ENCODE measurements at regions not wholly inside any gene's neighbourhood (a gene's known extent, or its start where the extent isn't known, plus 50 kb on each side); places are given as distances from the start of the nearest gene placed in this dataset.
"Not testable (repeated sequence)": the region's sequence is repeated elsewhere in the genome, so short reads cannot be mapped to it uniquely, and the experiment has no call there.

- no peak for DNase-seq (ENCODE audit: low read depth)
These were observed 273.3 kb upstream of the BOD1L1 start for GRCh38 chr4:13900780-13901179.

GRCh38 chr4:13902146-13902545 lies 274.6 kb upstream of the BOD1L1 start:
- no peak for DNase-seq (ENCODE audit: low read depth)

DNA sequence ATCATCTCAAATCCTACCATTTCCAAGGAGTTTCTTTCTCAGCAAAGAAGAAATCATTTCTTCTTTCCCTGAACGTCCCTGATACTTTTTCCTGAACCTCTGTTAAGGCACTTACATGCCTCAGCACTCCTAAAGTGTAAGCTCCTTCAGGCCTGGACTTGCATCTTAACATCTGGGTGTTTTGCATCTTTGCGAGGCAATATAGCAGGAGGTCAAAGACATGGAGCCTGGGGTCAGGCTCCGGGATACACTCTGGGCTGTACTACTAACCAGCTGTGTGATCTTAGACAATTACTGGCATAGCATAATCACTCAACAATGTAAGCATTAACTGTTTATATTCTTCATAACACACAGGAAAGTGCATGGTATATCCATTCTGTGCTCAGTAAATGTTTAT lies 275.5 kb upstream of the BOD1L1 start:
- DNase-seq (ENCODE audit: low read depth): no peak

DNA sequence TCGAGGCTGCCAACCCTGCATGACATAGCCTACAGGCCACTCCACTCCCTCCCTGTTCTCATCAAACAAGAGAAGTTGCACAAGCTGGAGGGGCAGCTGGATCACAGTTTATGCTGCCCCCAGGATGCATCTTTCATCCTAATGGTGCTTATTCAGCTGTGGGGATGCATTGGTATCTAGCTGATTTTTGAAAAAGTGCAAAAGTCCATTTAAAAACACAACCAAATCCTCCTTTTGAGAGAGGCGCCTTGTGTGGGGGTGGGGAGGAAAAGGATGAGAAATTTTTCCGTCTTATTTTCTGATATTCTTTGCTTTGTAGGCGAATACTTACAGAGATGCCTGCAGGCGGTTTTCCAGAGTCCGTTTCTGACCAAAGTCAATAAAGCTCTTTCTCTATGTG lies 276.4 kb upstream of the BOD1L1 start:
- no peak for DNase-seq (ENCODE audit: low read depth)

- no peak for DNase-seq (ENCODE audit: low read depth)
These were observed 278.0 kb upstream of the BOD1L1 start for GRCh38 chr4:13905543-13905942.

- DNase-seq (ENCODE audit: low read depth): no peak
These were observed 279.2 kb upstream of the BOD1L1 start for GRCh38 chr4:13906727-13907126.

GRCh38 chr4:13907255-13907751 lies 279.8 kb upstream of the BOD1L1 start:
- DNase-seq (ENCODE audit: low read depth): no peak

DNA sequence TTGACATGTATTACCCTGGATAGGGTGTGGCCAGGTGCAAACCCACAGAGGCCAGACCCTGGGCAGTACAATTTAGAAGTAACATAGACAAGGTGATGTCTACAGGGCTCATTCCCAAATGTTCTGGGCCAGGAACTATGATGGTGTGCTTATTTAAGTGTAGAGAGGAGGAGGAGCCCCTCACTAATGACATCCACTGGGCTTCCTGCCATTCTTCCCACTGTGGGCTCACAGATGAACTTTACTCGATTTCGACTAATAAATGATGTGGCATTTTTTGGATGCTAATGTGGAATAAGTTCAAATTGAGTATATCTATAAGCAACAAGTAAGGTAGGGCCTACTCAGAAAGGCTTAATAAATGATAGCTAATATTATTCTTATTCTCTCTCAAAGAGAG lies 280.9 kb upstream of the BOD1L1 start:
- no peak for DNase-seq (ENCODE audit: low read depth)

GRCh38 chr4:13910556-13910955 lies 283.0 kb upstream of the BOD1L1 start:
- DNase-seq (ENCODE audit: low read depth): no peak

DNA sequence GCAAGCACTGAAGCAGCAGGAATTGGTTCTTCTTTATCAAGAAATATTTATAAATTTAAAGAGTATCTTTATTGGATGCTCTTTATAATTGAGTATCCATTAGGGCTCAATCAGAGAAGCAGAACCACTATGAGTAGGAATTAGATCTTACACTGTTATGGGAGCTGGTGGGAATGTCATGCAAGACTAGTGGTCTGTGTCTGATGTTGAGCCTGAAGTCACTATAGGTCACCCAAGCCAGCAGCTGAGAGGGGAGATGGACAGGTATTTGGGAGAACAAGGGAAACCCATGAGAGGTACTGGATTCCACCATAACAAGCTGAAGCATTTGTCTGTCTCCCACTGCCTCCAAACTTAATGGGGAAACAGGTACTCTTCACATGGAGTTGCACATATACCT lies 283.7 kb upstream of the BOD1L1 start:
- no peak for DNase-seq (ENCODE audit: low read depth)

DNA sequence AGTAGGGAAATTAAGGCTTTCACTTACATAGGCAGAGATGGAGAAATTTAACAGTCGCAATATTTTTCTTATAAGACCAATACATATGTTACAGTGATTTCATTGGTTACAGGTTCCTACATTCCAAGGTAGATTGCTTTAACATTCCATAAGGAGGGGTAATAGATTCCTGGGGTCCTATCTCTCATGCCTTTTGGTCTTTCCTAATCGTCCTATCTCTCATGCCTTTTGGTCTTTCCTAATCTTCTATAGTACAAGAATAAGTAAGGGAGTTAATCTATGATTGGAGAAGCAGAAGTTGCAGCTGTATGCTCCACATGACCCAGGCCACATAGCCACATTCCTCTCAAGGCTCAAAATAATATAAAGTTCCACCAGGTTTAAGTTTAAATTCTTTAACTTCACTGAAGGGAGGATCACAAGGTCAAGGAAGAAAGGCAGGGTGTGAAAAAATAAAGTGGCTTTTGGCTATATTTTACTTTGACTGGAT lies 285.0 kb upstream of the BOD1L1 start:
- DNase-seq (ENCODE audit: low read depth): no peak

DNA sequence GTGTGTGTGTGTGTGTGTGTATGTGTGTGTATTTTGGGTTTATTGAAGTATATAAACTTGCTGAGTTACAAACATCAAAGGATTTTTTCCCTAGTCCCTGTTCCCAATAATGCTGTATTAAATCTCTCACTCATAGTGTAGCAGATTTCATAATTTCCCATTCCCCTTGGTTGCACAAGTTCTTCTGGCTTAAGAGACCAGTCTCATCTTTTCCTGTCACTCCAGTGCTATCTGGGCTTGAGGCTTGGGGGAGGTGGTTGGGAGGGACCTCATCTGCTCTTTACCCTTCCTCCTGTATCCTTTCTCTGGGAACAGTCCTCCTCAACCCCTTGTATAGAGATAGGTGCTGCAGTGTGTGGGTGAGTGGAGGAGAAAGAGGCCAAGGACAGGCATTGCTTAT lies 285.4 kb upstream of the BOD1L1 start:
- DNase-seq (ENCODE audit: low read depth): no peak

DNA sequence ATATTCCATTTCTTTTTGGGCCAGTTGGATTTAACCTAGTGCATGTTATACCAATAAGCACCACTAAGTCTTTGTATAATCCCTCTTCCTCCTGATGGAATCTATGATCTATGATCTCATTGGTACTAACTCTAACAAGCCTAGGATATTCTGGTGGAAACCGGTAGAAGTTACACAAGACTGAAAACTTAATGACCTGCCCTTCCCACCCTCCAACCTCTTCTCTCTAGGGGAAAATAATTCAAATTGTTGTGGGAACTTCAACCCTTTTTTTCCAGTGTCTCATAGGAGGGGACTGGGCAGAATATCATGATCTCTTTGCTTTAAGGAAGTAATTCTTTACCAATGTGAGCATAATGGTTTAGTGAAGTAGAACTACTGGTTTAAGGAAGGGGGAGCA lies 289.5 kb upstream of the BOD1L1 start:
- no peak for DNase-seq (ENCODE audit: low read depth)

- no peak for DNase-seq (ENCODE audit: low read depth)
These were observed 290.6 kb upstream of the BOD1L1 start for GRCh38 chr4:13918110-13918509.

- DNase-seq (ENCODE audit: low read depth): no peak
These were observed 291.5 kb upstream of the BOD1L1 start for GRCh38 chr4:13918991-13919441.

GRCh38 chr4:13920111-13920875 lies 292.8 kb upstream of the BOD1L1 start:
- no peak for DNase-seq (ENCODE audit: low read depth)

- DNase-seq (ENCODE audit: low read depth): no peak
These were observed 293.4 kb upstream of the BOD1L1 start for GRCh38 chr4:13920901-13921300.

GRCh38 chr4:13921805-13922204 lies 294.3 kb upstream of the BOD1L1 start:
- no peak for DNase-seq (ENCODE audit: low read depth)

DNA sequence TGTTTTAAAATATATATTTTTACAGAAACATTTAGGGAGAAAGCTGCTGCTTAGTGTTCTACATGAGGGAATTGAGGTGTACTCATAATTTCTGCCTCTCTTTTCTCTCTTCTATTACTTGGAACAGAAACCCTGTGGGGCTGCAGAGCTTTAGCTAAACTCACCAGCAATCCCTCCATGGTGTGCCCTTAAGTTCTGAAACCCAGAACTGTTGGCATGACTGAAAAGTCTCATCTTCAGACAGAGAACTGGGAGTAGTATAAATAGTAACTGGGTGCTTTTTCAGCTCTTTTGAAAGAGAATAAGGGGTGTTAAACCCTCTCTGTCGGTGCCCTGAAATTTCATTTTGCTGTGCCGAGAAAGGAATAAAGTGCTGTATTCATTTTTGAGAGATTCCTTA lies 294.9 kb upstream of the BOD1L1 start:
- DNase-seq (ENCODE audit: low read depth): no peak

DNA sequence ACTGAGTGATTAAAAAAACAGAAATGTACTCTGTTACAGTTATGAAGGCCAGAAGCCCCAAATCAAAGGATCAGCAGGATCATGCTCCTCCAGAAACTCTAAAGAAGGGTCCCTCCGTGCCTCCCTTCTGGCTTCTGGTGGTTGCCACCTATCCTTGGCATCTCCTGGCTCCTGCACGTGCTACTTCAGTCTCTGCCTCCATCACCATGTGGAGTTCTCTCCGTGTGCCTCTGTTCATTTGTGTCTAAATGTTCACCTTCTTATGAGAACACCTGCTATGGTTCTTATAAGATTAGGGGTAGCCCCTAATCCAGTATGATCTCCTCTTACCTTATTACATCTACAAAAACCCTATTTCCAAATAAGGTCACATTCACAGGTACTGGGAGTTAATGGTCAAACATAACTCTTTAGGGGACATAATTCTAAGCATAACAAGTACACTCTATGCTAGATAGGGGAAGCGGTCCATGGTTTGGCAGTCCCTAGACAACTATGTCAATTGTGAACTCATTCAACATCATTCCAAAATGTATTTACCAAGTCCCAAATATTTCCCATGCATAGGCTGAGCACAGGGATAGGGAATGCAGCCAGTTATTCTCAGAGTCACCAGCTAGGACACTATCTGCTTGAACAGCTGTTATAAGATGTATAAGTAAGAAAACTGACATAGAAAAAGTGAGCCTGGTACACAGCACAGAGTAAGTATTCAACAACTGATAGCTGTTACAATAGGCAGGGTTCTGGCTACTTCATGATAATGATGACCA lies 295.5 kb upstream of the BOD1L1 start:
- DNase-seq (ENCODE audit: low read depth): no peak

GRCh38 chr4:13924900-13925299 lies 297.4 kb upstream of the BOD1L1 start:
- not testable (repeated sequence) for DNase-seq (ENCODE audit: low read depth)

DNA sequence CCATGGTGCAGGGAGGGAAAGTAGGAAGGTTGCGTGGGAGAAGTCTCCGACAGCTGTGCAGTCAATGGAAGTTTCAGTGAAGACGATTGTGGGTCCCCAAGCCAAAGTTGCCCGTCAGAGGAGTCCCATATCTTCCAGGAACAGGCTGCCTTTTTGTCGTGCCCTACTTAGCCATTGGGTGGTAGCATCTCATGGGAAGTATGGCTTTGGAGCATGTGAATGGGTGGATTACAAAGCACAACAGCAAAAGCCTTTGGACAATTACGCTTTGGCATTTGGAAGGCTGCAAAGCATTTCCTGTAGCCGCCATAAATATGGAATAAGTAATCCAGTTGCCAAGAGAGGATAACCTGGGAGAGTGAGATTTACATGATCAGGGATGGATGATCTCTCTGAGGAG lies 300.7 kb upstream of the BOD1L1 start:
- DNase-seq (ENCODE audit: low read depth): no peak

- DNase-seq (ENCODE audit: low read depth): no peak
These were observed 302.6 kb upstream of the BOD1L1 start for GRCh38 chr4:13930155-13930554.
